ENCODE measurements at regions not wholly inside any gene's neighbourhood (a gene's known extent, or its start where the extent isn't known, plus 50 kb on each side); places are given as distances from the start of the nearest gene placed in this dataset.

DNA sequence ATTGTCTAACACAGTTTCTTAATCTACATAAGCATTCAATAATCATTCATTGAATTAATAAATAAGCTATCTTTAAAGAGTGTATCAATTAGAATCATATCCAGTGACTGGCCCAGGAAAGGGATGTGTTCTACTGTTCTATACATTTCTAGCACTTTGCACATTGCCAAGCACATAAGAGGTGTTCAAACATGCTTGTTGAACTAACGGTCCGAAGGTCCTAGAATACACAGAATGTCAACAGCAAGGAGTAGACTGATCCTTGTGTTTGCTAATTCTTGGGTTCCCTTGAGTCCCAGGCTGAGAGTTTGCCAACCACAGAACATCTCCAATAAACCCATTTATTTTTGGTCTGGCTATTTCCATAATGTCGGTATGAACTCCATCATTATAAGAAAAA lies 331.7 kb upstream of the DCC start:
- no peak for DNase-seq (ENCODE audit: low spot score)
- no peak overlapping the region for H3K27ac ChIP-seq (ENCODE audit: low read depth, low read length, poor library complexity, severe bottlenecking)
- intact Hi-C loops (cut with micrococcal nuclease; ENCODE audit: unreplicated experiment), result no loop called here
- POLR2A ChIA-PET (ENCODE audit: low non-redundant PET), result no interaction called here
- H3K4me1 ChIP-seq (ENCODE audit: insufficient read depth, low read length, poor library complexity, severe bottlenecking), result no peaks in the 10 kb centered on the region
- no TSS peak for BruUV-seq (replicated peaks)
- no peaks in the 10 kb centered on the region for H3K36me3 ChIP-seq (ENCODE audit: insufficient read depth, low read length, poor library complexity, severe bottlenecking)
- CTCF ChIA-PET, result no interaction called here
- no peak for TF ChIP-seq EZH2 (IDR thresholded peaks at IDR 0.05; ENCODE audit: borderline replicate concordance, low read depth, low read length, poor library complexity, severe bottlenecking)
- TF ChIP-seq, protein P1, sequence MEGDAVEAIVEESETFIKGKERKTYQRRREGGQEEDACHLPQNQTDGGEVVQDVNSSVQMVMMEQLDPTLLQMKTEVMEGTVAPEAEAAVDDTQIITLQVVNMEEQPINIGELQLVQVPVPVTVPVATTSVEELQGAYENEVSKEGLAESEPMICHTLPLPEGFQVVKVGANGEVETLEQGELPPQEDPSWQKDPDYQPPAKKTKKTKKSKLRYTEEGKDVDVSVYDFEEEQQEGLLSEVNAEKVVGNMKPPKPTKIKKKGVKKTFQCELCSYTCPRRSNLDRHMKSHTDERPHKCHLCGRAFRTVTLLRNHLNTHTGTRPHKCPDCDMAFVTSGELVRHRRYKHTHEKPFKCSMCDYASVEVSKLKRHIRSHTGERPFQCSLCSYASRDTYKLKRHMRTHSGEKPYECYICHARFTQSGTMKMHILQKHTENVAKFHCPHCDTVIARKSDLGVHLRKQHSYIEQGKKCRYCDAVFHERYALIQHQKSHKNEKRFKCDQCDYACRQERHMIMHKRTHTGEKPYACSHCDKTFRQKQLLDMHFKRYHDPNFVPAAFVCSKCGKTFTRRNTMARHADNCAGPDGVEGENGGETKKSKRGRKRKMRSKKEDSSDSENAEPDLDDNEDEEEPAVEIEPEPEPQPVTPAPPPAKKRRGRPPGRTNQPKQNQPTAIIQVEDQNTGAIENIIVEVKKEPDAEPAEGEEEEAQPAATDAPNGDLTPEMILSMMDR (conservative IDR thresholded peaks at IDR 0.05; ENCODE audit: low read depth, low read length), result no peak
- no peak overlapping the region for H3K4me3 ChIP-seq (ENCODE audit: low read depth, low read length, poor library complexity, severe bottlenecking)
- H3K9me3 ChIP-seq (ENCODE audit: low read depth, low read length, poor library complexity, severe bottlenecking), result no peaks in the 10 kb centered on the region
- no peaks in the 10 kb centered on the region for H3K27me3 ChIP-seq (replicated peaks; ENCODE audit: insufficient read depth, low read depth, low read length, poor library complexity)

DNA sequence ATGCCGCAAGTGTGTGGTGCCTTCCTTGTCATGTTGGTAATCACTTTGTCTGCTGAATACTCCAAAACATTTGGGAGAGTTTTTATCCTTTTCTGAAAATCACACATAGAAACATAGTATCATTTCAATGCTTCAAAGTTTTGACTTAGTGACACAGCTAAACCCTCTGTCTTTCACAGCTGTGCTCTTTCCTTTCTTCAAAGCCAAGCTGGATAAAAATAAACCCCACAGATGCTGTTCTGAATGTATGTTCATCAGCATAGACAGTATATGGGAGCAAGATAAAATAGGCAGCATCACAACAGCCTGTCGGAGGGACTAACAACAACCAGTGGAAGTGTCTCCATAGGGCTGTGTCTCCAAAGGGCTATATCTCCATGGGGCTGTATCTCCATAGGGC lies 331.3 kb upstream of the DCC start:
- no peak overlapping the region for H3K27ac ChIP-seq (ENCODE audit: low read depth, low read length, poor library complexity, severe bottlenecking)
- CTCF ChIA-PET, result no interaction called here
- no peaks in the 10 kb centered on the region for H3K27me3 ChIP-seq (replicated peaks; ENCODE audit: insufficient read depth, low read depth, low read length, poor library complexity)
- DNase-seq (ENCODE audit: low spot score), result no peak
- no peaks in the 10 kb centered on the region for H3K4me1 ChIP-seq (ENCODE audit: insufficient read depth, low read length, poor library complexity, severe bottlenecking)
- H3K9me3 ChIP-seq (ENCODE audit: low read depth, low read length, poor library complexity, severe bottlenecking), result no peaks in the 10 kb centered on the region
- no TSS peak for BruUV-seq (replicated peaks)
- intact Hi-C loops (cut with micrococcal nuclease; ENCODE audit: unreplicated experiment), result no loop called here
- TF ChIP-seq, protein P1 (conservative IDR thresholded peaks at IDR 0.05; ENCODE audit: low read depth, low read length), result no peak
- H3K36me3 ChIP-seq (ENCODE audit: insufficient read depth, low read length, poor library complexity, severe bottlenecking), result no peaks in the 10 kb centered on the region
- POLR2A ChIA-PET (ENCODE audit: low non-redundant PET), result no interaction called here
- no peak overlapping the region for H3K4me3 ChIP-seq (ENCODE audit: low read depth, low read length, poor library complexity, severe bottlenecking)

DNA sequence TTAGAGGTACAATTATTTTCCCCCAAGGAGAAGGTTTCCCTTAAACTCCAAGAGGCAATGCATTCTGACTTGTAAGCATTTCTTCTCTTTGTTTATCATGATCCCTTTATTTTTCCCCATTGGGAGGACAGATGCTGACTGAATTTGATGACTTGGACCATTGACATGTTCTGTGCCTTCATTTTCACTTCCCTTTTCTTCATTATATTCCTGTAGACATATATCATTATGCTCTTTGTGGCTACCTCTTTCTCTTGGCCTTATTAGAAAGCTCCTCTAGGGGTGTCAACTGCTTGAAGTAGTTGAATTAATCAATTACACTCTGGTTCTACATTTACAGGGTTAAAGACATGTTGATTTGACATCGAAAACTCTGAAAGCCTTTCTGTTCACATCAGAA lies 330.0 kb upstream of the DCC start:
- Histone ChIP-seq H3K27ac (ENCODE audit: low read depth, low read length, poor library complexity, severe bottlenecking) (no peak overlapping the region), H3K9me3 (ENCODE audit: low read depth, low read length, poor library complexity, severe bottlenecking) (no peaks in the 10 kb centered on the region), H3K27me3 (replicated peaks; ENCODE audit: insufficient read depth, low read depth, low read length, poor library complexity) (no peaks in the 10 kb centered on the region), H3K4me3 (ENCODE audit: low read depth, low read length, poor library complexity, severe bottlenecking) (no peak overlapping the region), H3K4me1 (ENCODE audit: insufficient read depth, low read length, poor library complexity, severe bottlenecking) (no peaks in the 10 kb centered on the region), H3K36me3 (ENCODE audit: insufficient read depth, low read length, poor library complexity, severe bottlenecking) (no peaks in the 10 kb centered on the region)
- ChIA-PET POLR2A (ENCODE audit: low non-redundant PET) (no interaction called here), CTCF (no interaction called here)
- TF ChIP-seq, protein P1 (conservative IDR thresholded peaks at IDR 0.05; ENCODE audit: low read depth, low read length), result no peak
- no peak for TF ChIP-seq EZH2 (IDR thresholded peaks at IDR 0.05; ENCODE audit: borderline replicate concordance, low read depth, low read length, poor library complexity, severe bottlenecking)
- BruUV-seq (replicated peaks), result no TSS peak
- intact Hi-C loops (cut with micrococcal nuclease; ENCODE audit: unreplicated experiment), result no loop called here
- no peak for DNase-seq (ENCODE audit: low spot score)

Data from A673 (cell line).